ENCODE measurements at regions not wholly inside any gene's neighbourhood (a gene's known extent, or its start where the extent isn't known, plus 50 kb on each side); places are given as distances from the start of the nearest gene placed in this dataset.

DNA sequence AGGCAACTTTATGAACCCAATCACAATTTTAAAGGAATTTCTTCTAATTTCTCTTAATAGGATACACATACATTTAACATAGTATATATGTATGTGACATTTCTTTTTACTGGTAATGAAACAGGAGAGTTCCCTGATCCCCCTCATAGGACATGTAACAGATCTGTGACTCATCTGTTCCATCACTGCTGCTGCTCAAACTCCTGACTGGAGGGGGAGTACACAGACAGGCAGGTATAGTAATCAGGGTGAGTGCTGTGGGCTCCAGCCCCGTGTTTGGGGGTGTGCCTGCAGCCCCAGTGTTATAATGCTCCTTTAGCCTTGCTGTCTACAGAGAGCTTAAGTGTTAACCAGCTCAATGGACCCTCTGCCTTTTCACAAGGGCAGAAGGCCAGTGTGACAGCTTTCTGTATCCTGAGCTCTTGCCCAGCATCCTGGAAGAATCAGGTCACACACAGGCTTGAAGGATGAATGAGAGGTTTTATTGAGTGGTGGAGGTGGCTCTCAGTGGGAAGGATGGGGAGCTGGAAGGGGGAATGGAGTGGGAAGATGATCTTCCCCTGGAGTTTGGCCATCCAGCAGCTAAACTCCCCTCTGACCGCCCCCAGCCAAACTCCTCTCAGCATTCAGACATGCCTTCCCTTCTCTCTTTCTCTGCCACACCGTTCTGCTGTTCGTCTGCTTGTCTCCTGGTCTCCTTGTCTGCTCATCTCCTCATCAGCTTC lies 161.3 kb downstream of the ZNF608 start:
- DNase-seq (ENCODE audit: low read depth), result no peak

DNA sequence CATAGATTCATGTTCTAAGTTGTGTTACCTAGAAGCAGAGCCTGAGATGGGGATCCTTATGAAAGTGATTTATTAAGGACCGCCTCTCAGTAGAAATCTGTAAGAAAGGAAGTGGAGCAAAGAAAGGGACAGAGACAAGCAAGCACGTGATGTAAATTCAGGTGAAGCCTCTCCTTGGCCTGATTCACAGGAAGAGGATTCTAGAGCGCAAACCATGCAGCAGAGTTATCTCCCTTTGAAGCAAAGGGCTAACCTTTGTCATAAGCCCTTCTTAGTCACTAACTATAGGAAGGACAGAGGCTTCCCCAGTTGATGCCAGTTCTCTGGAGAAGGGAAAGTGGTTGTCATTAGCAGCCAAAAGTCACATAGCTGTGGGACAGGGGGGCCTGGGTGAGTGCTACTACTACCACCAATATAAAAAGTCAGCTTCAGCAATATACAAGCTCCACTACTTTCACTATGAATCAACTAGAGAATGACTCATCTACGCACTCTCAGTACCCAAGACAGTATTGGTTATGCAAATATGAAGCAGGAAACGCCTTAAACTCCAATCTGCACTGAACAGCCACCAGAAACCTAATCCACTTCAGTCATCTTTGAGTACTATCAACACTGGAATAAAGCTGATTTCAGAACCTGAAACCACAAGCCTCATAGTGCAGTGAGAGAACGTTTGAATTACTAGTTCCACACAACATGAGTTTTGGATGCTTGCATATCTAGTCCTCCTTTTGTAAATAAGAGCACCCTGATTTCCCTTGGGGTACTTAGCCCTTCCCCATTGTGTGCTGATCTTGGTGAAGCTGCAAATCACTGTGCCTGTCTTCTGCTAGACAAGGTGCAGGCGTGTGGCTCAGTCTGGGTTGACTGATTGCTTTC lies 162.7 kb downstream of the ZNF608 start:
- peak; percentile 85 for DNase-seq (ENCODE audit: low read depth)

DNA sequence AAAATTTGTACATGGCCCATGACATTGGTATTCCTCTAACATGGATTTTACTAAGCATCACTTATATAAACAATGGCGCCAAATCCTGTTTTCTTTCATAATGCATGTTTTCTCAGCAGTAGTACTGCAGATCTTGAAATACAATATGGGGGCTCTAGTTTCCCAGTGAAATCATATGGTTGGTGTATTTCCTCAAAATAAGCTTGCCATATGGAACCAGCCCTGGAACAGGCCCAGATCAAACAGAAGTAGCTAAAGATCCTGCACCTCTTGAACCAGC lies 163.9 kb downstream of the ZNF608 start:
- no peak for DNase-seq (ENCODE audit: low read depth)

DNA sequence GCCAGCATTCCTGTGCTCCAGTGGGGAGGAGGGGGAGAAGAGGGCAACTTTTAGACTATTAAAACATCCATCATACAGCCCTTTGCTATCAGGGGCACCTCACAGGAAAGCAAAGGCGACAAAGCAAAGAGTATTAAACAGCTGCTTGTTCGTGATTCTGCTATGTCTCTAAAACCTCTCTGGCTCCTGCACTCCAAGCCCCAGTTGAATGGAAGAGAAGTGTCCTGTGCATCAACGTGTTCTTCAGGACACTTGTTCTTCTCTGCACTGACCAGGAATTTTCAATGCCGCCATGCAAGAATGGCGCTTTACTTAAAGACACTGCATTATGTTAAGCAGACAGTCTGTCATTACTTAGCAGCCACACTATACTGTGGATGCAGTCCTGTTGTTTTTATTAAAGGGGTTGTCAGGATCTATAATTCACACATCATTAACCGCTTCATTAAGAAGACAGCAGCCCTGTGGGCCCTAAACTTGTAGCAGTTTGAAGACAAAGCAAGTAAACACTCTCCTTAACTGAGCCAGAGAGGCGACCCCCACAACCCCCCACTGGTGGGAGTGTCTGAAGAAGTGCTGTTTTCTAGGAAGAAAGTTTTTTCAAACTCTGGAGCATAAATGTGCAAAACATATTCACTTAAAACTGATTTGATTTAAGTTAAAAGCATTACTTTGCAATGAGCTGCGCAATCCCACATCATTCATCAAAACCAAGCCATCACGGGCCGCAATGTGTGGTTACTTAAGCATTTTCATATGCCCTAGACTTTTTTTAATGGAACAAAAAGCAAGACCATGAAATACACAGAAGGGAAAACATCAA lies 164.5 kb downstream of the ZNF608 start:
- DNase-seq (ENCODE audit: low read depth), result no peak

DNA sequence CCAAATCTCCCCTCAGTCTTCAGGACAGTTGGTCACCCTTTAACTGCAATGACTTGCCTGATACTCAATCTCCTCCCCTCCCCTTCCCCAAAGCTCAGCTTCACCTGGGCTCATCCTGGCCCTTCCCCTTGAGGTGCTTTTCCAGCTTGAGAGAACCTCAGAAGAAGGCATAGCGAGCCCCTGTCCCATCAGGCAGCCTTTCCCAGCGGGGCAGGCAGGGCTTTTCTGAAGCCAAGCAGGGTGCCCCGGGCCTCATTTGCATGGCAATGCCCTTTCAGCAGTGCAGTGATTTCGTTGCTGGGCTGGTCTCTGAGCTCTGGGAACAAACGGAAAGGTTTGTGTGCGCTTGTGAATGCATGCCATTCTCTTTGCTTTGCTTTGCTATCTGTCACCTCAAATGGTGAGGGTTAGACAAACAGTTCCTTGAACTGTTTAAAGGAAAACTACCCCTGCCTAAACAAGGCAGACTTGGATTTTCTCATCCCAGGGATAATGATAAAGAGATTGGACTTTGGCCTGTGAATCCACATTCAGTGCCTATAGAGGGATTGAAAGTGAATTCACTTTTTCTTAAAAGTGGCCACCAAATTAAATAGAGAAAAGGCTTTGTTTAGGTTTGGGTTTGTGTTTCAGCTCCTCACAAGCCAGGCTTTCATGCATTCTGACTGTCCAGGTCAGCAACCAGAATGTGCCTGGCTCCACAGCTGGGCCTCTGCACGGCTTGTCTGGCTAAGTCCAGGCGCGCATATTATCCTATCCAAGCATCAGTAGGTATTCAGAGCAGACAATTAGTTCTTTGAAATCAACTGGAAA lies 165.3 kb downstream of the ZNF608 start:
- DNase-seq (ENCODE audit: low read depth), result no peak

DNA sequence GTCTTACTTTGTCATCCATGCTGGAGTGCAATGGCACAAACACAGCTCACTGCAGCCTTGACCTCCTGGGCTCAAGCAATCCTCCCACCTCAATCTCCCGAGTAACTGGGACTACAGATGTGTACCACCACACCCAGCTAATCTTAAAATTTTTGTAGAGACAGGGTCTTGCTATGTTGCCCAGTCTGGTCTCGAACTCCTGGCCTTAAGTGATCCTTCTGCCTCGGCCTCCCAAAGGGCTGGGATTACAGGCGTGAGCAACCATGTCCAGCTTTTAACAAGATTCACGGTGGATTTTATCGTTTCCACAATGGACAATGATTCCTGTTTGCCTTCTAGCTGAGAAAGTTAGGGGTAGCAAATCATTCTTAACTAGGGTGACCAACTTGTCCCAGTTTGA lies 165.9 kb downstream of the ZNF608 start:
- no peak for DNase-seq (ENCODE audit: low read depth)

DNA sequence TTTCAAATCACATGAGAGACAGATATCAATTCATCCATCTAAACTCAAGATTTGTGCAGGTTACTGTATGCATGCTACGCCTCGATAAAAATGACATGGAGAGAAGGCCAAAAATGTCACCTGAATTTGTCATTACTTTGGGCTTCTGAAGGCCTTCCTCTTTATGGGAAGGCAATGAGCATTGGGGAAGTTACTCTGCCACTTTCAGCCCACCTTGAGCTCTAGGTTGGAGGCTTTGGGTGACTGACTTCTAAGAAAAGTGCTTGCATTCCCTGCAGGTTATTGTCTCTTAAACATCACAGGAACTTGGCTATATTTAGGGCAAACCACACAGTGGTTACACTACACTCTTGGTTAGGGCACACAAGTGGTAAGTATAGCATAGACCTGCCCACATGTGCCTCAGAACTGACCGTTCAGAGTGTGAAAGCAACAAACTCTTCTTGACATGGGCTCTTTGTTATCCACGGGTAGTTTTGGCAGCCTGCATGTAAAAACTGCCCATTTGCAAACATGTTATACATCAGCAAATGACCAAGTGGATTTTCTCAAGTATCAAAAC lies 169.5 kb downstream of the ZNF608 start:
- no peak for DNase-seq (ENCODE audit: low read depth)

DNA sequence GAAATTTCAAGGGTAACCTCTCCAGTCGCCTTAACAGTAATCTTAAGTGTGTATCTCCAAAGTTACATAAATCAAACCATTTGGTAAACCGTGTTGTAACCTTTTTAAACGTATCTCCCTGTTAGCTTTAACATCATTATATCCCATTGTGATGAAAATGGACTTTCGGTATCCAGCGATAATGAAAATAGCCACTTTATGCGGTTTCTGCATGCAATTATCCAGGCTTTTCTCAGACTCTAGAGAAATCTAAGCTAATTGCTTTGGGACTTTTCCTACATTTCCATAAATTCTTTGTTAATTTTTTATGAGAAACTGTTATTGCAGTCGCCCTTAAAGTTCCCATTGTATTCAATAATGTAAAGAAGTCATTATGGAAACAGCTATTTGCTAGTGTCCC lies 170.7 kb downstream of the ZNF608 start:
- no peak for DNase-seq (ENCODE audit: low read depth)

DNA sequence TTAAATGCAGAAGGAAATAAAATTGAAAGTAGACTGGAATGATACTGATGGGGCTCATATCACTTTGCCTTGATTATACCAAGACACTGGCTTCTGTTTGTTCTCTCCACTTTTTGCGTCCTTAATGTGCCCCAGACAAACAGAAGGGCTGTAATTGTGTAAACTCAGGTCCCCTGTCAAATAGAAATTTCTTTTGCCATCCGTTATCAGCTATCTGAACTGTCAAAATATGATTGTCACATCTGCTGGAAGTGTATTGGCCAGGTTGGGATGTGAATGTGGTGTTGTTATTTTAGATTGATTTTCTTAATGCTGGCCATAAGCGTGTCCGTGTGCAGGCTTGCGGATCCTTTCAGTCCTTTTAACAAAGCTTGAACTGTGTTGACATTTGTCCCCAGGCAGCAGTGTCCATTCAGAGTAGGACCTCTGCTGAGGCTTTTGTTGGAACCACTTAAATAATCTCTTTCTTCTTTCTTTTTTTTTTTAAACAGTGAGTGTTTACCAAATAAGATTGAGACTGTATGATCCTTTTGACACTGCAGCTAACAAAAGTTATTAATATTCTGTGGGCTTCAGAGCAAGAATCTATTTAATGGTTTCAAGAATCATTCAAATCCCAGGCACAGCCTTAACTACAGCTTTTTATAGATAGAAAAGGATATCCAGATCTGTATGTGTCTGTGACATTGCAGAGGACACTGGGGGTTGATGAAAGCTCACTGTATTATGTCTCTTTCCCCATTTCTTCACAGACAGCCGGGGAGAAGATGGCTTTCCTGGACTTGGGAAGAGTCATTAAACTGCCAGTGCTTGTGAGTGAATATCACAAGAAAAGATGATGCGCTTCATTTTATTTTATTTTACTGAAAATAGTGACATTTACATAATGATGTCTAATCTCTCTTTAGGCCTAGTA lies 171.7 kb downstream of the ZNF608 start:
- no peak for DNase-seq (ENCODE audit: low read depth)

DNA sequence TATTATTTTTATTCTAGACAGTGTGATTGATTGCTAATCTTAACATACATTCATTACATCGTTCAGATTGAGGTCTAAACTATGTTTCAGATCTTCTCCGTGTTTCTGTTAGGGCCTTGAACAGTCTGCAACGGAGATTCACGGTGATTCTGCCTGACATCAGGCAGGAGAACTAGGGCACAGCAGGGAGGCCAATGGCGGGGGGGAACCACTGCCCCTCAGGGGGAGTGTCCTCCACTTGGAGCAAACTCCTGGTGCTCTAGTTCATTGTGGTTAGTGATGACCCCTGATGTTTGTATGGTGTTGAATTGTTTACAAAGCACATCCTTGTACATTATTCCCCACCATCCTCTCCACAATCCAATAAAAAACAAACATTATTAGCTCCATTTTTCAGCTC lies 173.5 kb downstream of the ZNF608 start:
- no peak for DNase-seq (ENCODE audit: low read depth)

DNA sequence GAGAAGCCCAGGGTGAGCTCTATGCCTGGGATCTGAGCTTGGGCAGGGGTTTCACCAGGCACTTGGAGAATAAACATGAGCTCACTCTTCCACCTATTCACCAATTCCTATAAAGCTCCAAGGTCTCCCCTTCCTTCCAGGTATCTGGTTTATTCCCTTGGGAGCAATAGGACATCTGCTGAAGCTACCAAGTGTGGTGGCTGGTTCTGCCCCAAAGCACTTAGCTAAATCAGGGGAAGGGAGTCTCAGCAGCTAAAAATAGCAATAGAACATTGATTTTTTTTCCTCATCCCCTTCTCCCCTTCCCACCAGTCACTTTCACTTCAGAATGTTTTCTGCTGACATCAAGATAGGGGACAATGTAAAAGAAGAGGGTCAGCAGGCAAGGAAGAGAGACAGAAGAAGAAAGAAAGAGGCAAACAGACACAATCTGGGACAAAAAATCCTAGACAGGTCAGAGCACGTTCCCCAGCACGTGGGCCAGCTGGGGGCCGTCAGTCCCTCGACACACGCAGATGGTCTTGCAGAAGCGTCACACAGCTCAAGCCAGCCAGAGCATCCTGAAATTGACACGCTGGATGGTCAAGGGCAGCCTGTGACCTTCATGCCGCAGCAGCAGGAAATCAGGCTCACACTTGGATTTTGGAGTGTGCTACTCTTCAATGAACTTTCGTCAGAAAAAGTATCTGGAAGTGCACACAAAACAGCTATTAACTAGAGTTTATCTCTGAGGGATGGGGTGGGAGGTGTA lies 176.0 kb downstream of the ZNF608 start:
- no peak for DNase-seq (ENCODE audit: low read depth)

DNA sequence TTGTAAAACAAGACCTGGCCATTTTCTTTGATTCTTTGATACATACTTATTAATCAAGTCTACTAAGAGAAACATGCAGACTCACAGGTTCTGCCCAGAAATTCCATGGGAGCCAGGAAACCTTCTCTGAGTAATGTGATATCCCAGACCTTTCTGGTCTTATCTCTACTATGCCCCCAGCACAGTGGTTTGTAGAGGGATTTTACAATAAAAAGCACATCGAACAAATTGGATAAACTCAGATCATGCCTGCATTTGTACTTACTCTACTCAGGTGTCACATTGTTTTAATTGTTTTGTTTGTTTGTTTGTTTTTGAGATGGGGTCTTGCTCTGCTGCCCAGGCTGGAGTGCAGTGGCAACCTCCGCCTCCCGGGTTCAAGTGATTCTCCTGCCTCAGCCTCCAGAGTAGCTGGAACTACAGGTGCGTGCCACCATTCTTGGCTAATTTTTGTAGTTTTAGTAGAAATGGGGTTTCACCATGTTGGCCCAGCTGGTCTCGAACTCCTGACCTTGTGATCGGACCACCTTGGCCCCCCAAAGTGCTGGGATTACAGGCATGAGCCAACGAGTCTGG lies 179.5 kb downstream of the ZNF608 start:
- no peak for DNase-seq (ENCODE audit: low read depth)

DNA sequence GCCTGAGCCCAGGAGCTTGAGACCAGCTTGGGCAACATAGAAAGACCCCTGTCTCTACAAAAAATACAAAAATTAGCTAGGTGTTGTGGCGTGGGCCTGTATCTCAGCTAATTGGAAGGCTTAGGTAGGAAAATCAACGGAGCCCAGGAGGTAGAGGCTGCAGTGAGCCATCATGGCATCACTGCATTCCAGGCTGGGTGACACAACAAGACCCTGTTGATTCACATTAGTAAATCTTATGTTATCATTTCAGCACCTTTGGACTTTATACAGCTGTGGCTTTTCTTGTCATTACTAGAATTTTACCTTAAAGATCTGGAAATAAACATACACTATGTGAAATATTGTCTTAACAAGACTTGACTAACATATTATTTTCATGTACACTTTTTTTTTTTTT lies 185.0 kb downstream of the ZNF608 start:
- no peak for DNase-seq (ENCODE audit: low read depth)

DNA sequence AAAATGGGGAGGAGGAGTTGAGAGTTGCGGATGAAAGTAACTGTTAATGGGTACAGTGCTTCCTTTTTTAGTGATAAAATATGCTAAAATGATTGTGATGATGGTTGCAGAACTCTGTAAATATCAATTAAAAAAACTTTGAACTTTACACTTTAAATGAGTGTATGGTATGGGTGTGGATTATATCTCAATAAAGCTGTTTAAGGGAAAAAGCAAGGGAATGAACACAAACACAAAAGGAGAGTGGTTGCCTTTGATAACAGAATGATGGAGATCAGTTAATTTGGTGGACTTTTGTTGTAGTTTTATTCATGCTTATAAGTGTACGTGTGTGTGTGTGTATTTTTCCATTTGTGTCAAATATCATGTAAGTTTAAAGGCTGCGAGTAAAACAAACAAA lies 186.1 kb downstream of the ZNF608 start:
- no peak for DNase-seq (ENCODE audit: low read depth)

DNA sequence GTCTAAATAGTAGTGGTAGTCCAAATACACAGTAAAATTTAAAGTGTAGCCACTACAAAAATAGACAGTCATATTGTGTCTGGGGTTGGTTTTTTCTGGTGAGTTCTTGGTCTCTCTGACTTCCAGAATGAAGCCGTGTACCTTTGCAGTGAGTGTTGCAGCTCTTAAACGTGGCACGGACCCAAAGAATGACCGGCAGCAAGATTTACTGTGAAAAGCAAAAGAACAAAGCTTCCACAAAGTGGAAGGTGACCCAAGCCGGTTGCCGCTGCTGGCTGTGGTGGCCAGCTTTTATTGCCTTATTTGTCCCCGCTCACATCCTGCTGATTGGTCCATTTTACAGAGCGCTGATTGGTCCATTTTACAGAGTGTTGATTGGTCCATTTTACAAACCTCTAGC lies 188.7 kb downstream of the ZNF608 start:
- no peak for DNase-seq (ENCODE audit: low read depth)

DNA sequence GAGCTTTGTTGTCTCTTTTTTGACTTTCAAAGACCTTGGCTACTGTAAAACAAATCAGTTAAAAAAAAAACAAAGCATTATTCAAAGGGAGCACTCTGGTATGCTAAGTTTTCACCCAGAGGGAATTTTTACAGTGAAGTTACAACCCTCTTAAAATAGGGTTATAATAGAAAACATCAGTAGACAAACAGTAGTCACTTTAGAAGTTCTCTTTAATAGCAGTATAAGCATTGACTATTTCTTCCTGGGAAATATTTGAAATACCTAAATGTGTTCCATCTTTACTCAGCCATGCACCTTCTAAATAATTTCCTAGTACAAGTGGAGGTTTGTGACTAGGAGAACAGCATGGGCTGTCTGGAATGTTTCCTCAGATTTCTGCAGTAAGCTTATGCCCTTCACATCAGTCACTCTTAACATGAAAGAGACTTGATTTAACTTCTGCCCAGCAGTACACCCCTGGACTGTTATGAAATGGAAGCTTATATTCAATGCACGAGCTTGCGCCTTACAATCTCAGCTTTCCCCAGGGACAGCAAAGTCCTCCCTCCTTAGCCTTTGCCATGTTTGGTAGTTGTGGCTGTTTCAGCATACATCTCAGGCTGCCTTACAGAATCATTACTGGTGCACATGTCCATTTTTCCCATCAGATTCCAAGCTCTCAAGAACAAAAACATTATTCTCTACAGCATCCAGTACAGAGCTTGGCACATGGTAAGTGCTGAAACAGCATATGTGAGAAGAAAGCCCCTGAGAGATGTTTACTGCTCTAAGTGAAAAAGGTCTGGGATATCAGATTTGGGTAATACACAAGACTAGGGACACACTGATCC lies 191.5 kb downstream of the ZNF608 start:
- DNase-seq (ENCODE audit: low read depth), result no peak

DNA sequence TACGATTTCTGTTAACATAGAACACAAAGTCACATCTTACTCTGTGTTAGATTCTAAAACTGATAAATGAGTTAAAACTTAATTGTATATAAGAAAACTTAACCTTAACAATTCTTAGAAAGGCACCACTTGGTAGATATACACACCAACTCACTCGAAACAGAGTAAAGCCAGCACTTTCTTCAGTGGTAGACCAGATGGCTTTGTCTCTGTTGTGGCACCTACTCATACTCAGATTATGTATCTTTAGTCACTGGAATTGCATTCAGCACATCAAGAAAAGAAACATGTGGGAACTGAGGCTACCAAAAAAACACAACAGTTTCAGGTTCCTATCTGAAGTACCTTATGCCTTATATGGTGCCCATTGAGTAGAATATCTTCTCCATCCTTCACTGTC lies 192.5 kb downstream of the ZNF608 start:
- no peak for DNase-seq (ENCODE audit: low read depth)

DNA sequence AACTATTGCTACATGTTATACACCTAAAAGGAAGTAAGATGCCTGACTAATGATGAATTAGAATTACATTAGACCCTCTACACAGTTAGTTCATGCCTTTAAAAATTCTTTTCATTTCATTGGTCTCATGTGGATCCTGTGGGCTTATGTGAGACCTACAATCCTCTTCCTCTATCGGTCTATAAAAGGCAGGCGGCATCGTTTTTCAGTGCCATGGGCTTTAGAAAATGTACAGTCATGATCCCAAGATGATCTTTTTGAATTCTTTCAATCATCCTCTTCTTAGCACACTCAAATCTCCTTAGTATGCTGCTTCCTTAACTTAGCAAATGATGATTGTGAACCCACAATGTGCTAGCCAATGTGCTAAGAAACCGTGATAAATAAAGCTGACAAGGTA lies 193.9 kb downstream of the ZNF608 start:
- DNase-seq (ENCODE audit: low read depth), result no peak

DNA sequence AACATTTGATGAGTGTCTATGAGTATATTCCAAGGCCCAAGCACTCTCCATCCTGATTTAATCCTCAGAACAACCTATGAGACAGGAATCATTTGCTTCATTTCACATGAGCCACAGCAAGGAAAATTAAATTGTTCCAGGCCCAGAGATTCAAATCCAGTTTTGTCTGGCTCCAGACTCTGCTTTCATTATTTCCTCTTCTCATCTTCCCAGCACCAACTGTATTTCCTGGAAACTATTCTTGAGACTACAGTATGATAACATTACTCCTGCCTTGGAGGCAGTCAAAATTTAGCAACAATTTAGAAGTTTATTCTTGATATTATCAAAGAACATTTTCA lies 194.5 kb downstream of the ZNF608 start:
- DNase-seq (ENCODE audit: low read depth), result no peak
